Esophagus muscularis mucosa (tissue), 4 donors: ENCODE measurements at regions not wholly inside any gene's neighbourhood (a gene's known extent, or its start where the extent isn't known, plus 50 kb on each side); places are given as distances from the start of the nearest gene placed in this dataset.

Experiments used
- CTCF ChIP-seq, 3 experiments: fragments of 200-600 bp in 2 of 3; fragments of 450-650 bp in 1 of 3; sonication (generic) in 2 of 3; IDR thresholded peaks; one replicate each; pipeline ENCODE4 v1.5.1; 2017 to 2019; ENCODE audit warnings: antibody characterized with exemption in 3 of 3, mild to moderate bottlenecking in 2 of 3, moderate library complexity in 1 of 3
- EP300 ChIP-seq: sonication (generic); formaldehyde crosslinking; IDR thresholded peaks from one replicate; pipeline ENCODE4 v1.6.1; 2017; ENCODE audit warnings: antibody characterized with exemption
- POLR2A ChIP-seq: fragments of 450-650 bp; IDR thresholded peaks from one replicate; pipeline ENCODE4 v1.6.1; 2017; ENCODE audit warnings: antibody characterized with exemption, moderate library complexity, mild to moderate bottlenecking, low read depth
- POLR2AphosphoS5 ChIP-seq, 2 donors: sonication (generic); formaldehyde crosslinking; IDR thresholded peaks; one replicate each; pipeline ENCODE4 v1.6.1; 2017; ENCODE audit warnings: antibody characterized with exemption in 2 of 2

- TF ChIP-seq CTCF (IDR thresholded peaks at IDR 0.05), result no peak
- TF ChIP-seq POLR2A, result no peak
- TF ChIP-seq EP300, result no peak
- no peak for TF ChIP-seq POLR2AphosphoS5 (IDR thresholded peaks at IDR 0.05)
Measured at GRCh38 chr13:37493775-37494174, 104.8 kb downstream of the POSTN start.
